Hematopoietic multipotent progenitor cell treated with erythropoietin and hydrocortisone succinate and interleukin-3 and kit ligand, for 8 days (in vitro differentiated cells): ENCODE measurements at regions not wholly inside any gene's neighbourhood (a gene's known extent, or its start where the extent isn't known, plus 50 kb on each side); places are given as distances from the start of the nearest gene placed in this dataset.
"Not testable (repeated sequence)": the region's sequence is repeated elsewhere in the genome, so short reads cannot be mapped to it uniquely, and the experiment has no call there.

ENCODE experiments used
- DNase-seq: peaks from one replicate; pipeline ENCODE4 v3.0.0-alpha.2; 2015

- DNase-seq, result no peak
Measured at GRCh38 chr3:35223632-35224394, 415.5 kb upstream of the ARPP21 start.

DNA sequence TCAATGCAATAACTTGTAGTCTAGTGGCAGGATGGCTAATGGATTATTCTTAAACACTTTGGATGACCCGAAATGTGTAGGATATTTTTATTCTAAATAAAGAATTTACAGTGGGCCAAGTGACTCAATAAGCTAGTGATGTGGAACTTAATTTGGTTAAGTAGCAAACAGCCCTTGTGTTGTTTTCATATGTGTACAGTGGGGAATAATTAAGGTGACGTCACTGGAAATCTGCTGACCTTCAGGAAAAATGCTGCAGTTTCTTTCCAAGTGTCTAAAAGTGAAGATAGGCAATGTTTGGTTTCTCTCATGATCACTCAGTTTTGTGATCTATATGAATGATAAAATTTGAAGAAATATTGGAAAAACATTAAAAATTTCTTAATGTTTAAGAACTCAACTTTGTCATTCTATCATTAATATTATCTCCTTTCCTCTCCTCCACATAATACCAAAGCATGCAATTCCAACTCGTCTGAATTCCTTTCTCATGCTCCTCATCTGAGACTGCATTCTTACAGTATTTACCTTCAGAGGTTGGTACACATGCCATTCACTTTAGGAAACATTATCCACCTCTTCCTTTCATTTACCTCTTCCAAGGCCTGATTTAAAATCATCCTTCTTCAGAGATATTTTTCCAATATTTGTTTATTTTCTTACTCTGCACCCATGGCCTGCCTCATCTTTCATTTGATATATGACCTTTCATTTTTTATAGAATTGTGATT lies 414.6 kb upstream of the ARPP21 start:
- DNase-seq, result no peak

- no peak for DNase-seq
Measured at GRCh38 chr3:35241236-35241635, 398.1 kb upstream of the ARPP21 start.

DNA sequence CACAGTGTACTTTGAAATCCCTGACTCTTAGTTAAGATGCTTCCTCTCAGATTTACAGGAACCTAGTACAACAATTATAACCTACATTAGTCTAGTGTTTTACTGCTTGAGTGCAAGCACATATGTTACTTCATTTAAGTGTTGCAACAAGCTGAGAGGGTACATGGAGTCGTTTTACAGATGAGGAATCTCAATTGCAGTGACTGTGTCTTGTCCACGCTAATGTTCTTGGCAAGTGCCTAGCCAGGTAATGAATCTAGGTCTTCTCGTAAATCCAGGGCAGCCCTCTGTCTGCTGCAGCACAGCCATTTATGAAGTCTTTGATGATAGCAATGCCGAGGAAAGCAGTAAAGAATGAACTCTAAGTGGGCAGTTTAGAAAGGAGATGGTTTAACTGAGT lies 384.4 kb upstream of the ARPP21 start:
- no peak for DNase-seq

DNA sequence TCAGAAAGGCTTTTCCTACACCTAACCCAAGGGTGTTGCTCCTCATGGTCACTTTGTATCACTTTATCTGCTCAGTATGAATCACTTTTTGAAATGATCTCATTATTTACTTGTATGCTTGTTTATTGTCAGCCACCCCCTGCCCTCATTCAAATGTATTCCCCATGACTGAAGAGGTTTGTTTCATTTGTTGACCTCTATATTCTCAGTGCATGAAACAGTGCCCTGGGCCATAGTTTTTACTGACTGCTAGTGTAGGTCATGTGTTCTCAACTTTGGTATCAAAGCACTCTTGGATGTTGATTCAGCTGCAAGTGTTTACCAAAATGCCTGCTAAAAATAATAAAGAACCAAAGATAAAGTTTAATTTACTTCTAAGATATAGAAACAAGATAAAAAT lies 381.7 kb upstream of the ARPP21 start:
- DNase-seq, result no peak

DNA sequence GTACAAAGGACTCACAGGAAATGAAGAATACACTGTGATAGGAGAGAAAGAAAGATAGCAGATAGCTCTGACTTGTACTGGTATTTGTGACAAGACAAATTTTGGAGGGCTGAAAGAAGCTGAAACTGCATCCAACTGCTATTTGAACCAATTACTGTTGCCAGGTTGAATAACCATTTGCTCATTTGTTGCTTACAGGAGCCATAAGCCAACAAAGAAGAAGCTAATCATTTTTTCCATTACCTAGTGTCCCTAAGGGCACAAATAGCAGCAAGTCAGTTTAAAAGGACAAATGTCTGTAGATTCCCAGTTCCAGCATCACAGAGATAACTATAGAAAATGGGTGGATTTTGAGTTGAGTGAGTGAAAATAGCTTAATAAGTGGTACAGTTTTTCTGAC lies 376.9 kb upstream of the ARPP21 start:
- DNase-seq, result no peak

DNA sequence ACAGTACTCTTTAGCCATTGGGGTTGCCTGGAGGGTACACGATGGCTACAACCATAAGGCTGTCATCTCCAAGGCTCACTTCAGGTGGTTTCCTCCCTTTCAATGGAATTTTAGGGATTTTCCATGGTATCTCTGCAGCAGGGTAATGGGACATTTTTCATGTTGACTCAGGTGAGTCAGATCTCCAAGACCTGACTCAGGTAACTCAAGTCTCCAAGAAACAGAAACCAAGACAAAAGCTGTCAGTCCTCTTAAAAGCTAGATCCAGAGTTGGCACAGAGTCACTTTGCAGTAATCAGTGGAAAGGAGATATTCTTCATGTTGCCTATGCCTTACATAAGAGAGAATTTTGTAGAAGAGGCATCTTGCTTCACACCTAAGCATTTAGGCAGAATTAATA lies 375.8 kb upstream of the ARPP21 start:
- no peak for DNase-seq

GRCh38 chr3:35266065-35266464 lies 373.3 kb upstream of the ARPP21 start:
- DNase-seq, result not testable (repeated sequence)

- DNase-seq, result no peak
Measured at GRCh38 chr3:35275768-35276167, 363.6 kb upstream of the ARPP21 start.

DNA sequence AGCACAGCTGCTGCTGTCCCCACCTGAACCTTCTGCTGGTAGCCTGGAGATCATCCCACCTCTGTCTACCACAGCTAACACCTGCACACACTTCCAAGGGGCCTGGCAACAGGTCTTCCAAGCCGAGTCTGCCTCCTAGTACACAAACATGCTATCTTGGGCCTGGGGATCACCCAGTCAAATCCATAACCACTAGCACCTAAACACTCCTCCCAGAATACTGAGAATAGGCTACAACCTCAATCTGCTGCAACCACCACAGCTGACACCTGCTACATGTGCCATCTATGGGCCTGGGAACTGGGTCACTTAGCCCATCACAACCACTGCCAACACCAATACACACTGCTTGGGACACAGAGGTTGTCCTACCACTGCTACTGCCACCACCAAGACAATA lies 362.8 kb upstream of the ARPP21 start:
- no peak for DNase-seq

DNA sequence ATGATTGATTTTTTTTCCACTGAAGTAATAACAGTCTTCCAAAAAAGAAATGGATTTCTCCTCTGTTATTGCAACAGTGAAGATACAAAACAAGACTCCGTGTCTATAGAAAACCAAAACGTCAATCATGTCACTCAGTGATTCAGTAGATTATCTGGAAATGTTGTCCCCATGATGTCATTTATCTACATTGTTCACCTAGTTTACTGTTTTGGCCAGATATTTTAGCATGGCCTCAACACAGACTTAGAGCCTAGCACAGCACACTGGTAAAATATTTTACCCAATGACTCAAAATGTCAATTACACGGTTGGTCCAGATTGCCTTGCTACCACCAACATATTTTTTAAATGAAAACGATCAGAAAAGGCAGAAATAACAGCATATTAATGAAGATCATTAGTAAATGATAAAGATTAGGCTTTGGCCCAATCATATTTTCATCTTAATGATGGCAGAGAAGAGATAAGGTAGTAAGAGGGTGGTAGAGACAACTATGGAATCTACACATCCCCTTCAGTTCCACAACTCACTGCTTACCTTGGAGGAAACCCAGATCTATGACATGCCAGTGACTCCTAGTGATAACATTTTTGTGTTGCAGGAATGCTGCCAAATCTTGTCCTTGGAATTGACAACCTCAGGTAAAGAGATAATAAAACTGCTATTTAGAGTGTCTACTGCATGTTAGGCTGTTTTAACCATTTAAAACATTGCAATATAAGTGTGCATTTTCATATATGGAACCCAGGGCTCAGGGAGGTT lies 347.7 kb upstream of the ARPP21 start:
- DNase-seq, result no peak

GRCh38 chr3:35292568-35292967 lies 346.8 kb upstream of the ARPP21 start:
- DNase-seq, result no peak

DNA sequence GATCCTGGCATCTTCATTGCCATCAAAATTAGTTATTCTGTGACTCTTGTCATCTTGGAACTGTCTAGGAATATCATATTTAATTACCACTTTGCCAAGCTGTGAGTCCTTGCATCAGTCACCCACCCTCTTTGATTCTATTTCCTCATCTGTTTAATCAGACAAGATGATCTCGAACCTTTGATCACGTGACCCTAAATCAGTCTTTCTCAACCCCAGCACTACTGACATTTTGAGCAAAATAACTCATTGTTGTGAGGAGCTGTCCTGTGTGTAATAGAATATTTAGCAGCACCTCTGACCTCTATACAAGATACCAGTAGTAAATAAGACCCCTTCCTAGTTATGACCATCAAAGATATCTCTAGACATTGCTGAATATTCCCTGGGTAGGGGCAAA lies 343.4 kb upstream of the ARPP21 start:
- no peak for DNase-seq

DNA sequence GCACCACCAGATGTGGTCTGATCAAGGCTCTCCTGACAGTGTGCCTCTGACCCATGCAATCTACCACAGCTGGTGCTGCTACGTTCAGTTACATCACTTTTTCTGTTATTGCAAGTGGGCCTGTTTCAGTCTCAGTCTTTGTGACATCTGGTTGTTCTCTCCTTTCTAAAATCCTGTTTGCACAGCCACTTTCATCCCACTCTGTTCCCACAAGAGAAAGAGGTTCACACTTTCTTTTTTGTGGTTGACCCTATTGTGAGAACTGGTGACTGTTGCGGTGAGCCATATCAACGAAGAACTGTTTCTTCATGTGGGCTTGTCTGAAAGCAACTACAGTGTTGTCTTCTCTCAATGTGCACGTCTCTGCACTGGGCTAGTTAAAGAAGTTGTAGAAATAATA lies 342.8 kb upstream of the ARPP21 start:
- DNase-seq, result no peak

DNA sequence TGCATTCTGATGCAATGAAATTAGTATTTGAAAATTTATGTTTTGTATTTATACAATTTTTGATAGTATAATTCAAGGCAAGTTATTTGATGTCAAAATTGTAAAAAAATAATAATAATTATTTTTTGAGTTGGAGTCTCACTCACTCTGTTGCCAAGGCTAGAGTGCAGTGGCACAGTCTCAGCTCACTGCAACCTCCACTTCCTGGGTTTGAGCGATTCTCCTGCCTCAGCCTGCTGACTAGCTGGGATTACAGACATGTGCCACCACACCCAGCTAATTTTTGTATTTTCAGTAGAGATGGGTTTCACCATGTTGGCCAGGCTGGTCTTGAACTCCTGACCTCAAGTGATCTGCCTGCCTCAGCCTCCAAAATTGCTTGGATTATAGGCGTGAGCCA lies 342.4 kb upstream of the ARPP21 start:
- DNase-seq, result not testable (repeated sequence)

DNA sequence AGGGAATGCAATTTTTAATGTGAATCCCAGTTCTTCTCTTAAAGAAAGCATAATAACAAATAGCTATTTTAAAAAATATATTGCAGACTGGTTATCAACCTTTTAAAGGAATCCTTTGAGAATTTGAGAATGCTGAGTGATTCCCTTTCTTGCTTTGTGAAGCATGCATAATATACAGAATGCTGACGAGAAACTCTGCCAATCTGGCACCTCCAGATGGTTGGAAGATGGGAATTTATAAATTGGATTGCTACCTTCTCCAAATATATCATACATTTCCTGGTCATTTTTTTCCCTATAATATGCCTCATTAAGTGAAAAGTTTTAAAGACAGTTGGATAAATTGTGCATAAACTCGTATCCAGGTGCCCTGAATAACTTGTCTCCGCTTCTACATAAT lies 333.9 kb upstream of the ARPP21 start:
- no peak for DNase-seq

DNA sequence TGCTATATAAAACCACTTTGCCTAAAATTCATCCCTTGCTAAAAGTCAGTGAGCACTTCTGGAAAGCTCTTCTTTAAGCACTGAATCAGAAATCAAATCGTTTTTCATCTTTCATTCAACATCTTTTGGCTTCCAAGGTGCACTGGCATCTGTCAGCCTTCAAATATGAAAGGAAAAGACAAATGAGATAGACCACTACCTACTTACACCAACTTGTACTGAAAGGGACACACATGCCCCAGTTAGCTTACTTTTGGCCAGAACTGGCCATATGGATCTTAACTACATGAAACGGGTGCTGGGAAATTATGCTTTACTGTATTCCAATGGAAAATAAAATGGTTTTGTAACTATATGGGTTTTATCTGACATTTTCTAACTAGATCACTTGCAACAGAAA lies 332.0 kb upstream of the ARPP21 start:
- DNase-seq, result no peak

- DNase-seq, result not testable (repeated sequence)
Measured at GRCh38 chr3:35316841-35317240, 322.5 kb upstream of the ARPP21 start.

DNA sequence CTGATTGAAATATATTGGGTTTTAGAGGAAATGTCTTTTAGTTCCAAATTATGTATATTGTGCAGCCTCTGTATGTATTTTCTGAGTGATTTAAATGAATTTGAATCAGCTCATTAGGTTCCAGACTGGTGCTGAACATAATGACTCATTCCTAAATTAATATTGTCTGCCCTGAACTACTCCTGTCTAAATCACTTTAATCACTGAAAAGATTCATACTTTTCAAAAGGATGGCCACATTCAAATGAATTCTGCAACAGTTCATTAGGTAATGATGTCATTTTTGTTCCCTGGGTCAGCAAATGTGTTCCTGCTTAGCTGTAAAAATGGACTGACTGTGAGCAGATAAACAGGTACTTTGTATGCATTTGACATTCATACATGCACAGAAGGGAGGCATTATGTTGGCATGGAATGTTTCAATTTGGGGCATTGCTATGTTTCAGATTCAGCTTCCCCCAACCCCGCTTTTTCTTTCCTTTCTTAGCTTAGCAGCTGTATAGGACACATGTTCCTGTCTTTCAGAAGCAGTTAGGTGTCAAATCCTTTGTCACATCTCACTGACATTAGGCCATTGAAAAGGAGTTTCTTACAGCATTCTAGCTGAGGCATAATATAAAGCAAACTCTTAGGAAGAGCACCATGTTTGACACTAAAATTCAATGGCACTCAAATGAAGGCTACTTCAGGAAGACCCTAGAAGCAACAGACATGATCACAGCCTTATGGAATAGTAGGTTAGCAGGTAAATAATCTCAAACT lies 318.5 kb upstream of the ARPP21 start:
- no peak for DNase-seq

DNA sequence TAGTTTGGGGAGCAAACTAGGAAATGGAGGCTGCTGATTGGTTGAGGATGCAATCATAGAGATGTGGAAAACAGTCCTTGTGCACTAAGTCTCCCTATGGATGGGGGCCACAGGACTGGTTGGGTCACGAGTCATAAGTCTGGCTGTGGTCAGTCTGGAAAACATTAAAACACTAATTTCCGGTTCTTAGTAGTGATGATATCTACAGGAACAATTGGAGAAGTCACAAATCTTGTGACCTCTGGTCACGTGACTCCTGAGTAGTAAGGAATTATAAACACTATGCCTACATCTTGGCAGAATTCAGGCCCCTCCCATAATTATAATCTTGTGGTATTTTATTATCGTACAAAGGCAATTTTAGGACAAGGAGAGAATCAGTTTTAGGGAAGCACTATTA lies 317.3 kb upstream of the ARPP21 start:
- no peak for DNase-seq

GRCh38 chr3:35335703-35336102 lies 303.6 kb upstream of the ARPP21 start:
- no peak for DNase-seq

DNA sequence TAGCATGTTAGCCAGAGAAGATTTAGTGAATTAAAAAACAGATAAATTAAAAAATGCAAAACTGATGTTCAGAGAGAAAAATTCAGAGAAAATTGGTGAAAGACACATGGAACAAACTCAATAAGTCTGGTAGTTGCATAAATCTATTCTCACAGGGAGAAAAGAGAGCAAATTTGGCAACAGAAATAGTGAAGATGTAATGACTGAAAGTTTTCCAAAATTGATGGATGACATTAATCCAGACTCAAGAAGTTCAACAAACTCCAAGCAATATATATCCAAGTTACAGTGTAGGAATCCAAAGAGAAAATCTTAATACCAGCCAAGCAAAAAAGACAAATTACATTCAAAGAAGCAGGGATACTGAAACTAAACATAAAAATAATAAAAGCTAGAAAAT lies 302.7 kb upstream of the ARPP21 start:
- DNase-seq, result no peak

DNA sequence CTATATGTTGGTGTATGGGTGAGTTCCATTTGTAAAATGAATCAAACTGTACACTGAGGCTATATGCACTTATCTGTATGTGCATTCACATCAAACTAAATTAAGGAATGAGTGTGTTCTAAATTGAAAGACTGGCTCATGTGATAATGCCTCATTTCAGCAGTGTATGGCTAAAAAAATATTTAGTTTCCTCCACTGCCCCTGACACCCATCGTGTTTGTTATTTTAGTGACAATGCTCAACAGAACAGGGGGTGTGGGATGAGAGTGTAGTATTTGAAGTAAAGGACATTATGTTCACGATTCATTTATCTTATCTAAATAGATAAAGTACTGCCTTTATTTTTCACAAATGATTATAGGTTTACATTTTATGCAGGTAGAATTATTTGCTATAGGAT lies 301.1 kb upstream of the ARPP21 start:
- DNase-seq, result no peak
